ENCODE measurements at regions not wholly inside any gene's neighbourhood (a gene's known extent, or its start where the extent isn't known, plus 50 kb on each side); places are given as distances from the start of the nearest gene placed in this dataset.
A peak's percentile ranks its signal among the peaks of the same experiment; 100 is the strongest.

- no peaks in the 10 kb centered on the region for H4K20me1 ChIP-seq (replicated peaks; ENCODE audit: control insufficient read depth, insufficient read depth, low read length)
- H3K27ac ChIP-seq (ENCODE audit: extremely low read depth, low read depth, low read length): no peak overlapping the region
- H3K4me2 ChIP-seq (ENCODE audit: insufficient read depth, low read length): no peak overlapping the region
- no peaks in the 10 kb centered on the region for H3K9me1 ChIP-seq (ENCODE audit: control insufficient read depth, insufficient read depth, low read length)
- no peaks in the 10 kb centered on the region for H3K27me3 ChIP-seq (ENCODE audit: control insufficient read depth in 2 of 2, insufficient read depth in 2 of 2, low read length in 2 of 2)
- BruUV-seq (replicated peaks): no TSS peak
- peak; percentile 76 for TF ChIP-seq ZNF316 (IDR thresholded peaks at IDR 0.05)
- no peak for TF ChIP-seq SIN3A (IDR thresholded peaks at IDR 0.05; ENCODE audit: borderline replicate concordance in 2 of 2, control insufficient read depth in 1 of 2, low read depth in 2 of 2, low read length in 2 of 2)
- no peak for TF ChIP-seq SETDB1 (IDR thresholded peaks at IDR 0.05; ENCODE audit: low read length)
- peak; percentile 45 for TF ChIP-seq C11orf30 (IDR thresholded peaks at IDR 0.05; ENCODE audit: low read depth)
- TF ChIP-seq MAFK (IDR thresholded peaks at IDR 0.05; ENCODE audit: low read length): peak; percentile 22; the same call in 1 of the 2 replicates
- POLR2A ChIA-PET: no interaction called here
- no peak overlapping the region for H2AFZ ChIP-seq (ENCODE audit: low read depth, low read length)
- H3K36me3 ChIP-seq (ENCODE audit: control insufficient read depth, insufficient read depth, low read length): no peaks in the 10 kb centered on the region
- no peak overlapping the region for H3K9ac ChIP-seq (ENCODE audit: insufficient read depth in 1 of 2, low read depth in 2 of 2, low read length in 2 of 2)
- H3K4me1 ChIP-seq (replicated peaks in 1 of 2; ENCODE audit: control insufficient read depth in 2 of 2, insufficient read depth in 2 of 2, low read length in 2 of 2): no peaks in the 10 kb centered on the region
- DNase-seq (ENCODE audit: extremely low read depth in 1 of 4, low spot score in 3 of 4) (no peak), FAIRE-seq (no peak), ATAC-seq (no peak)
- H3K79me2 ChIP-seq (ENCODE audit: control insufficient read depth, insufficient read depth, low read length): no peaks in the 10 kb centered on the region
- H3K9me3 ChIP-seq (replicated peaks; ENCODE audit: control insufficient read depth, insufficient read depth, low read depth, low read length): no peaks in the 10 kb centered on the region
- no peak overlapping the region for H3K4me3 ChIP-seq
- in situ Hi-C loops (cut with MboI): no loop called here
- CTCF ChIA-PET (ENCODE audit: low intra/inter-chr PET ratio): no interaction called here
- intact Hi-C loops (cut with micrococcal nuclease): no loop called here
These were observed 568.8 kb downstream of the INSC start for GRCh38 chr11:15683528-15683927.

GRCh38 chr11:15685306-15685705 is 570.6 kb downstream of the INSC start:
- FAIRE-seq: no peak
- DNase-seq (ENCODE audit: extremely low read depth in 1 of 4, low spot score in 3 of 4): no peak
- no peaks in the 10 kb centered on the region for H3K9me1 ChIP-seq (ENCODE audit: control insufficient read depth, insufficient read depth, low read length)
- no TSS peak for BruUV-seq (replicated peaks)
- 0% methylated on average over 3 of the region's 3 CpGs for WGBS (ENCODE audit: insufficient coverage, low coverage, missing lambda C conversion rate)
- H3K9ac ChIP-seq (ENCODE audit: insufficient read depth in 1 of 2, low read depth in 2 of 2, low read length in 2 of 2): no peak overlapping the region
- H3K4me3 ChIP-seq: no peak overlapping the region
- ATAC-seq: no peak
- no peak overlapping the region for H3K4me2 ChIP-seq (ENCODE audit: insufficient read depth, low read length)
- no peaks in the 10 kb centered on the region for H4K20me1 ChIP-seq (replicated peaks; ENCODE audit: control insufficient read depth, insufficient read depth, low read length)
- no peak overlapping the region for H2AFZ ChIP-seq (ENCODE audit: low read depth, low read length)
- H3K79me2 ChIP-seq (ENCODE audit: control insufficient read depth, insufficient read depth, low read length): no peaks in the 10 kb centered on the region
- in situ Hi-C loops (cut with MboI) (no loop called here), intact Hi-C loops (cut with micrococcal nuclease) (no loop called here)
- no peaks in the 10 kb centered on the region for H3K4me1 ChIP-seq (replicated peaks in 1 of 2; ENCODE audit: control insufficient read depth in 2 of 2, insufficient read depth in 2 of 2, low read length in 2 of 2)
- no peaks in the 10 kb centered on the region for H3K27me3 ChIP-seq (ENCODE audit: control insufficient read depth in 2 of 2, insufficient read depth in 2 of 2, low read length in 2 of 2)
- H3K9me3 ChIP-seq (replicated peaks; ENCODE audit: control insufficient read depth, insufficient read depth, low read depth, low read length): no peaks in the 10 kb centered on the region
- no peaks in the 10 kb centered on the region for H3K36me3 ChIP-seq (ENCODE audit: control insufficient read depth, insufficient read depth, low read length)
- ChIA-PET CTCF (ENCODE audit: low intra/inter-chr PET ratio) (no interaction called here), POLR2A (no interaction called here)
- no peak overlapping the region for H3K27ac ChIP-seq (ENCODE audit: extremely low read depth, low read depth, low read length)
- TF ChIP-seq RBM34 (IDR thresholded peaks at IDR 0.05; ENCODE audit: borderline replicate concordance, insufficient read depth, low read length) (no peak), TAF1 (IDR thresholded peaks at IDR 0.05; ENCODE audit: control insufficient read depth, extremely low read depth, insufficient read depth, low read length, severe bottlenecking) (no peak), GATAD2A (IDR thresholded peaks at IDR 0.05) (no peak), FOSL1 (tag; conservative IDR thresholded peaks at IDR 0.05) (no peak), PHF21A (IDR thresholded peaks at IDR 0.05; ENCODE audit: borderline replicate concordance, low read depth) (no peak), THRB (CRISPR knock-in tag; conservative IDR thresholded peaks at IDR 0.05) (no peak)
